ENCODE measurements at regions not wholly inside any gene's neighbourhood (a gene's known extent, or its start where the extent isn't known, plus 50 kb on each side); places are given as distances from the start of the nearest gene placed in this dataset.

DNA sequence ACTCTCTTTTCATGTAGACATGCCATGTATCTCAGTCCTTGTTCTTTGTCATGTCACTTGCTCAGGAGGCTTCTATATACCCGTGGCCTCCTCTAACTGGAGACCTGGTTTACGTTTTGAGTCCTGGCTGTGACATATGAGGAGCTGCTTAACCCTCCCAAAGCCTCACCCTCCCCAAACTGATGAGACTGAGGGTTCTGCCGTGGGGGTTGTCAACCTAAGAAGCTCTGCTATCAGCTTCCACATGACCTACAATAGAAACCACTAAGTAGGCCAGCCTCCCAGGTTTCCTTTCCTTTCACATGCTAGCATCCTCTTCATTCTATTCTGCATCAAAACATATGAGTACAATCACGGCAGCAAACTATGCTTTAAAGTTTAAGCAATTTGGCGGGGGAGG, 76.8 kb upstream of the WSCD2 start (continued):
- TF ChIP-seq, protein P1, sequence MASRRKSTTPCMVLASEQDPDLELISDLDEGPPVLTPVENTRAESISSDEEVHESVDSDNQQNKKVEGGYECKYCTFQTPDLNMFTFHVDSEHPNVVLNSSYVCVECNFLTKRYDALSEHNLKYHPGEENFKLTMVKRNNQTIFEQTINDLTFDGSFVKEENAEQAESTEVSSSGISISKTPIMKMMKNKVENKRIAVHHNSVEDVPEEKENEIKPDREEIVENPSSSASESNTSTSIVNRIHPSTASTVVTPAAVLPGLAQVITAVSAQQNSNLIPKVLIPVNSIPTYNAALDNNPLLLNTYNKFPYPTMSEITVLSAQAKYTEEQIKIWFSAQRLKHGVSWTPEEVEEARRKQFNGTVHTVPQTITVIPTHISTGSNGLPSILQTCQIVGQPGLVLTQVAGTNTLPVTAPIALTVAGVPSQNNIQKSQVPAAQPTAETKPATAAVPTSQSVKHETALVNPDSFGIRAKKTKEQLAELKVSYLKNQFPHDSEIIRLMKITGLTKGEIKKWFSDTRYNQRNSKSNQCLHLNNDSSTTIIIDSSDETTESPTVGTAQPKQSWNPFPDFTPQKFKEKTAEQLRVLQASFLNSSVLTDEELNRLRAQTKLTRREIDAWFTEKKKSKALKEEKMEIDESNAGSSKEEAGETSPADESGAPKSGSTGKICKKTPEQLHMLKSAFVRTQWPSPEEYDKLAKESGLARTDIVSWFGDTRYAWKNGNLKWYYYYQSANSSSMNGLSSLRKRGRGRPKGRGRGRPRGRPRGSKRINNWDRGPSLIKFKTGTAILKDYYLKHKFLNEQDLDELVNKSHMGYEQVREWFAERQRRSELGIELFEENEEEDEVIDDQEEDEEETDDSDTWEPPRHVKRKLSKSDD (conservative IDR thresholded peaks at IDR 0.05; ENCODE audit: low read length), result no peak

DNA sequence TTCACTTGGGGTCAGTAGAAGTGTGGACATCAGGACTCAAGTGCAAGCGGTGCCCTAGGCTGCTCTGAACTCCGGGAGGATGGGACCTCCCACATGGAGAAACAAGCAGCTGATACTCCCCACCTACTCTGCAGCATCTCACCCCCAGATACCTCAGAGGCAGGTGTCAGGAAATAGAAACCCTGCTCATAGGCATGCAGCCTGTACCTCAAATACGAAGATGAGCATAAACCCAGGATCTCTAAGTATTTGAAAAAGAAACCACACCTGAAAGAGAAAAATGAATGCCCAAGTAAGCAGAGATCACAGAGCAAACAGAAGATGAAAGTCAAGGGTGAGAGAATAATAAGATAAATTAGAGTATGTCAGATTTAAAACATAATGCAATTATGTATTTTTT, 75.6 kb upstream of the WSCD2 start:
- ChIA-PET CTCF (ENCODE audit: low intra/inter-chr PET ratio) (no interaction called here), POLR2A (no interaction called here)
- no TSS peak for BruUV-seq (replicated peaks)
- Histone ChIP-seq H3K36me3 (ENCODE audit: control insufficient read depth, insufficient read depth, low read length) (no peaks in the 10 kb centered on the region), H3K9ac (ENCODE audit: insufficient read depth in 1 of 2, low read depth in 2 of 2, low read length in 2 of 2) (no peak overlapping the region), H3K27me3 (ENCODE audit: control insufficient read depth in 2 of 2, insufficient read depth in 2 of 2, low read length in 2 of 2) (peaks cover 0 to 19% of the 10 kb centered on the region in 2 experiments; a peak in 4 of 5 replicates), H3K9me3 (replicated peaks; ENCODE audit: control insufficient read depth, insufficient read depth, low read depth, low read length) (no peaks in the 10 kb centered on the region), H2AFZ (ENCODE audit: low read depth, low read length) (no peak overlapping the region), H4K20me1 (replicated peaks; ENCODE audit: control insufficient read depth, insufficient read depth, low read length) (no peaks in the 10 kb centered on the region), H3K4me2 (ENCODE audit: insufficient read depth, low read length) (no peak overlapping the region), H3K4me3 (no peak overlapping the region), H3K79me2 (ENCODE audit: control insufficient read depth, insufficient read depth, low read length) (no peaks in the 10 kb centered on the region), H3K27ac (ENCODE audit: extremely low read depth, low read depth, low read length) (no peak overlapping the region), H3K9me1 (ENCODE audit: control insufficient read depth, insufficient read depth, low read length) (no peaks in the 10 kb centered on the region), H3K4me1 (replicated peaks in 1 of 2; ENCODE audit: control insufficient read depth in 2 of 2, insufficient read depth in 2 of 2, low read length in 2 of 2) (no peaks in the 10 kb centered on the region)
- 0% methylated on average over 3 of the region's 3 CpGs for WGBS (ENCODE audit: insufficient coverage, low coverage, missing lambda C conversion rate)
- intact Hi-C loops (cut with micrococcal nuclease) (no loop called here), in situ Hi-C loops (cut with MboI) (no loop called here)
- FAIRE-seq (no peak), DNase-seq (ENCODE audit: extremely low read depth in 1 of 4, low spot score in 3 of 4) (no peak), ATAC-seq (no peak)
- TF ChIP-seq RB1 (IDR thresholded peaks at IDR 0.05; ENCODE audit: low read depth) (no peak), GABPA (tag; conservative IDR thresholded peaks at IDR 0.05; ENCODE audit: low read depth) (no peak), ZNF224 (CRISPR knock-in tag; IDR thresholded peaks at IDR 0.05) (no peak), SMARCA5 (IDR thresholded peaks at IDR 0.05) (no peak), PHTF2 (CRISPR knock-in tag; IDR thresholded peaks at IDR 0.05) (no peak), BRD9 (IDR thresholded peaks at IDR 0.05; ENCODE audit: low read depth, partially characterized antibody) (no peak), ZSCAN32 (CRISPR knock-in tag; IDR thresholded peaks at IDR 0.05) (no peak)
- TF ChIP-seq, protein P2, sequence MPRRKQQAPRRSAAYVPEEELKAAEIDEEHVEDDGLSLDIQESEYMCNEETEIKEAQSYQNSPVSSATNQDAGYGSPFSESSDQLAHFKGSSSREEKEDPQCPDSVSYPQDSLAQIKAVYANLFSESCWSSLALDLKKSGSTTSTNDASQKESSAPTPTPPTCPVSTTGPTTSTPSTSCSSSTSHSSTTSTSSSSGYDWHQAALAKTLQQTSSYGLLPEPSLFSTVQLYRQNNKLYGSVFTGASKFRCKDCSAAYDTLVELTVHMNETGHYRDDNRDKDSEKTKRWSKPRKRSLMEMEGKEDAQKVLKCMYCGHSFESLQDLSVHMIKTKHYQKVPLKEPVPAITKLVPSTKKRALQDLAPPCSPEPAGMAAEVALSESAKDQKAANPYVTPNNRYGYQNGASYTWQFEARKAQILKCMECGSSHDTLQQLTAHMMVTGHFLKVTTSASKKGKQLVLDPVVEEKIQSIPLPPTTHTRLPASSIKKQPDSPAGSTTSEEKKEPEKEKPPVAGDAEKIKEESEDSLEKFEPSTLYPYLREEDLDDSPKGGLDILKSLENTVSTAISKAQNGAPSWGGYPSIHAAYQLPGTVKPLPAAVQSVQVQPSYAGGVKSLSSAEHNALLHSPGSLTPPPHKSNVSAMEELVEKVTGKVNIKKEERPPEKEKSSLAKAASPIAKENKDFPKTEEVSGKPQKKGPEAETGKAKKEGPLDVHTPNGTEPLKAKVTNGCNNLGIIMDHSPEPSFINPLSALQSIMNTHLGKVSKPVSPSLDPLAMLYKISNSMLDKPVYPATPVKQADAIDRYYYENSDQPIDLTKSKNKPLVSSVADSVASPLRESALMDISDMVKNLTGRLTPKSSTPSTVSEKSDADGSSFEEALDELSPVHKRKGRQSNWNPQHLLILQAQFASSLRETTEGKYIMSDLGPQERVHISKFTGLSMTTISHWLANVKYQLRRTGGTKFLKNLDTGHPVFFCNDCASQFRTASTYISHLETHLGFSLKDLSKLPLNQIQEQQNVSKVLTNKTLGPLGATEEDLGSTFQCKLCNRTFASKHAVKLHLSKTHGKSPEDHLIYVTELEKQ (CRISPR knock-in tag; IDR thresholded peaks at IDR 0.05), result no peak
- TF ChIP-seq, protein P3, sequence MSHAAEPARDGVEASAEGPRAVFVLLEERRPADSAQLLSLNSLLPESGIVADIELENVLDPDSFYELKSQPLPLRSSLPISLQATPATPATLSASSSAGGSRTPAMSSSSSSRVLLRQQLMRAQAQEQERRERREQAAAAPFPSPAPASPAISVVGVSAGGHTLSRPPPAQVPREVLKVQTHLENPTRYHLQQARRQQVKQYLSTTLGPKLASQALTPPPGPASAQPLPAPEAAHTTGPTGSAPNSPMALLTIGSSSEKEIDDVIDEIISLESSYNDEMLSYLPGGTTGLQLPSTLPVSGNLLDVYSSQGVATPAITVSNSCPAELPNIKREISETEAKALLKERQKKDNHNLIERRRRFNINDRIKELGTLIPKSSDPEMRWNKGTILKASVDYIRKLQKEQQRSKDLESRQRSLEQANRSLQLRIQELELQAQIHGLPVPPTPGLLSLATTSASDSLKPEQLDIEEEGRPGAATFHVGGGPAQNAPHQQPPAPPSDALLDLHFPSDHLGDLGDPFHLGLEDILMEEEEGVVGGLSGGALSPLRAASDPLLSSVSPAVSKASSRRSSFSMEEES (CRISPR knock-in tag; IDR thresholded peaks at IDR 0.05), result no peak

Data from K562 (cell line).